ENCODE measurements at regions not wholly inside any gene's neighbourhood (a gene's known extent, or its start where the extent isn't known, plus 50 kb on each side); places are given as distances from the start of the nearest gene placed in this dataset.

GRCh38 chr16:87228363-87228762 is 88.8 kb downstream of the C16orf95 start:
- H3K27ac ChIP-seq, result no peak overlapping the region
- H3K4me3 ChIP-seq (ENCODE audit: low read depth in 1 of 2, low read length in 1 of 2), result no peak overlapping the region
- no peaks in the 10 kb centered on the region for H3K9me3 ChIP-seq
- no peaks in the 10 kb centered on the region for H3K4me1 ChIP-seq (ENCODE audit: control insufficient read depth in 1 of 2, insufficient read depth in 1 of 2, low read depth in 1 of 2, low read length in 1 of 2)
- TF ChIP-seq CTCF (IDR thresholded peaks at IDR 0.05), result no peak
- H3K36me3 ChIP-seq, result no peaks in the 10 kb centered on the region
- peaks cover 10% of the 10 kb centered on the region for H3K27me3 ChIP-seq

GRCh38 chr16:87229230-87230188 is 87.7 kb downstream of the C16orf95 start:
- Histone ChIP-seq H3K4me3 (ENCODE audit: low read depth in 1 of 2, low read length in 1 of 2) (no peak overlapping the region), H3K36me3 (no peaks in the 10 kb centered on the region), H3K4me1 (ENCODE audit: control insufficient read depth in 1 of 2, insufficient read depth in 1 of 2, low read depth in 1 of 2, low read length in 1 of 2) (no peaks in the 10 kb centered on the region), H3K9me3 (no peaks in the 10 kb centered on the region), H3K27me3 (peaks cover 21% of the 10 kb centered on the region), H3K27ac (no peak overlapping the region)
- no peak for TF ChIP-seq CTCF (IDR thresholded peaks at IDR 0.05)

GRCh38 chr16:87230571-87230970 is 86.6 kb downstream of the C16orf95 start:
- no peaks in the 10 kb centered on the region for H3K9me3 ChIP-seq
- no peaks in the 10 kb centered on the region for H3K4me1 ChIP-seq (ENCODE audit: control insufficient read depth in 1 of 2, insufficient read depth in 1 of 2, low read depth in 1 of 2, low read length in 1 of 2)
- TF ChIP-seq CTCF (IDR thresholded peaks at IDR 0.05), result no peak
- no peaks in the 10 kb centered on the region for H3K36me3 ChIP-seq
- peaks cover 32% of the 10 kb centered on the region for H3K27me3 ChIP-seq
- H3K27ac ChIP-seq, result no peak overlapping the region
- H3K4me3 ChIP-seq (ENCODE audit: low read depth in 1 of 2, low read length in 1 of 2), result no peak overlapping the region

- Histone ChIP-seq H3K4me1 (ENCODE audit: control insufficient read depth in 1 of 2, insufficient read depth in 1 of 2, low read depth in 1 of 2, low read length in 1 of 2) (peaks cover 6 to 7% of the 10 kb centered on the region in 2 experiments), H3K27ac (no peak overlapping the region), H3K4me3 (ENCODE audit: low read depth in 1 of 2, low read length in 1 of 2) (no peak overlapping the region), H3K9me3 (no peaks in the 10 kb centered on the region), H3K36me3 (no peaks in the 10 kb centered on the region), H3K27me3 (peaks cover 39% of the 10 kb centered on the region)
- TF ChIP-seq CTCF (IDR thresholded peaks at IDR 0.05), result no peak
These were observed 85.9 kb downstream of the C16orf95 start for GRCh38 chr16:87231295-87231694.

GRCh38 chr16:87231911-87232310 is 85.3 kb downstream of the C16orf95 start:
- Histone ChIP-seq H3K9me3 (no peaks in the 10 kb centered on the region), H3K27me3 (peaks cover 45% of the 10 kb centered on the region), H3K4me1 (ENCODE audit: control insufficient read depth in 1 of 2, insufficient read depth in 1 of 2, low read depth in 1 of 2, low read length in 1 of 2) (peaks cover 9 to 11% of the 10 kb centered on the region in 2 experiments), H3K27ac (no peak overlapping the region), H3K36me3 (no peaks in the 10 kb centered on the region), H3K4me3 (ENCODE audit: low read depth in 1 of 2, low read length in 1 of 2) (no peak overlapping the region)
- TF ChIP-seq CTCF (IDR thresholded peaks at IDR 0.05), result no peak

All from neutrophil (primary cell).